Esophagus squamous epithelium (tissue), 4 donors: ENCODE measurements at regions not wholly inside any gene's neighbourhood (a gene's known extent, or its start where the extent isn't known, plus 50 kb on each side); places are given as distances from the start of the nearest gene placed in this dataset.

Experiments
- CTCF ChIP-seq, 6 experiments: fragments of 450-650 bp in 4 of 6; fragments of 200-600 bp in 2 of 6; sonication (generic) in 2 of 6; IDR thresholded peaks; one replicate each; pipeline ENCODE4 v1.5.1; 2016 to 2019; ENCODE audit warnings: antibody characterized with exemption in 6 of 6, mild to moderate bottlenecking in 4 of 6, moderate library complexity in 4 of 6
- POLR2A ChIP-seq, 4 donors: fragments of 450-650 bp; IDR thresholded peaks; one replicate each; pipeline ENCODE4 v1.6.1; 2017; ENCODE audit warnings: antibody characterized with exemption in 4 of 4, mild to moderate bottlenecking in 4 of 4, moderate library complexity in 3 of 4

GRCh38 chr4:188262464-188262863 is 123.2 kb downstream of the TRIML1 start:
- TF ChIP-seq CTCF (IDR thresholded peaks at IDR 0.05) (no peak), POLR2A (IDR thresholded peaks at IDR 0.05) (no peak)
